ENCODE measurements at regions not wholly inside any gene's neighbourhood (a gene's known extent, or its start where the extent isn't known, plus 50 kb on each side); places are given as distances from the start of the nearest gene placed in this dataset.

GRCh38 chr20:12670301-12670700, 338.5 kb upstream of the SPTLC3 start:
- no peaks in the 10 kb centered on the region for H3K36me3 ChIP-seq
- H3K27me3 ChIP-seq = no peaks in the 10 kb centered on the region
- intact Hi-C loops (cut with DNase I) = no loop called here
- no peak overlapping the region for H3K27ac ChIP-seq
- no peak overlapping the region for H3K4me3 ChIP-seq
- DNase-seq (ENCODE audit: low spot score in 2 of 2) = no peak
- no peaks in the 10 kb centered on the region for H3K9me3 ChIP-seq
- TF ChIP-seq CTCF (IDR thresholded peaks at IDR 0.05) = no peak
- H3K4me1 ChIP-seq = no peaks in the 10 kb centered on the region

- intact Hi-C loops (cut with DNase I) = no loop called here
- no peak overlapping the region for H3K27ac ChIP-seq
- no peaks in the 10 kb centered on the region for H3K27me3 ChIP-seq
- no peaks in the 10 kb centered on the region for H3K9me3 ChIP-seq
- no peaks in the 10 kb centered on the region for H3K4me1 ChIP-seq
- no peaks in the 10 kb centered on the region for H3K36me3 ChIP-seq
- no peak overlapping the region for H3K4me3 ChIP-seq
- TF ChIP-seq CTCF (IDR thresholded peaks at IDR 0.05) = no peak
- no peak for DNase-seq (ENCODE audit: low spot score in 2 of 2)
These were observed 335.4 kb upstream of the SPTLC3 start for GRCh38 chr20:12673352-12673751.

GRCh38 chr20:12677925-12678324, 330.8 kb upstream of the SPTLC3 start:
- H3K4me1 ChIP-seq = no peaks in the 10 kb centered on the region
- DNase-seq (ENCODE audit: low spot score in 2 of 2) = no peak
- H3K27ac ChIP-seq = no peak overlapping the region
- H3K4me3 ChIP-seq = no peak overlapping the region
- H3K27me3 ChIP-seq = no peaks in the 10 kb centered on the region
- TF ChIP-seq CTCF (IDR thresholded peaks at IDR 0.05) = no peak
- intact Hi-C loops (cut with DNase I) = no loop called here
- no peaks in the 10 kb centered on the region for H3K9me3 ChIP-seq
- no peaks in the 10 kb centered on the region for H3K36me3 ChIP-seq

GRCh38 chr20:12679447-12679846, 329.3 kb upstream of the SPTLC3 start:
- H3K36me3 ChIP-seq = no peaks in the 10 kb centered on the region
- no peak overlapping the region for H3K4me3 ChIP-seq
- no peaks in the 10 kb centered on the region for H3K4me1 ChIP-seq
- no peak for DNase-seq (ENCODE audit: low spot score in 2 of 2)
- H3K27me3 ChIP-seq = no peaks in the 10 kb centered on the region
- intact Hi-C loops (cut with DNase I) = no loop called here
- H3K27ac ChIP-seq = no peak overlapping the region
- TF ChIP-seq CTCF (IDR thresholded peaks at IDR 0.05) = no peak
- no peaks in the 10 kb centered on the region for H3K9me3 ChIP-seq

- Histone ChIP-seq H3K9me3 (no peaks in the 10 kb centered on the region), H3K27me3 (no peaks in the 10 kb centered on the region), H3K4me1 (no peaks in the 10 kb centered on the region), H3K4me3 (no peak overlapping the region), H3K36me3 (no peaks in the 10 kb centered on the region), H3K27ac (no peak overlapping the region)
- intact Hi-C loops (cut with DNase I) = no loop called here
- DNase-seq (ENCODE audit: low spot score in 2 of 2) = no peak
- no peak for TF ChIP-seq CTCF (IDR thresholded peaks at IDR 0.05)
These were observed 326.2 kb upstream of the SPTLC3 start for GRCh38 chr20:12682613-12683012.

GRCh38 chr20:12687476-12687875, 321.3 kb upstream of the SPTLC3 start:
- no peak for TF ChIP-seq CTCF (IDR thresholded peaks at IDR 0.05)
- intact Hi-C loops (cut with DNase I) = no loop called here
- DNase-seq (ENCODE audit: low spot score in 2 of 2) = no peak
- H3K4me3 ChIP-seq = no peak overlapping the region
- H3K9me3 ChIP-seq = no peaks in the 10 kb centered on the region
- no peaks in the 10 kb centered on the region for H3K27me3 ChIP-seq
- H3K4me1 ChIP-seq = no peaks in the 10 kb centered on the region
- no peaks in the 10 kb centered on the region for H3K36me3 ChIP-seq
- H3K27ac ChIP-seq = no peak overlapping the region
